Transverse colon (tissue), 4 donors: ENCODE measurements at regions not wholly inside any gene's neighbourhood (a gene's known extent, or its start where the extent isn't known, plus 50 kb on each side); places are given as distances from the start of the nearest gene placed in this dataset.

Experiments used
- DNase-seq: peaks from one replicate; pipeline ENCODE4 v3.0.0-alpha.2; 2019
- H3K27ac ChIP-seq, 4 donors: fragments of 200-600 bp; sonication (generic); 2 replicates each; pipeline ENCODE4 v1.5.1; 2016 to 2018; ENCODE audit warnings: inconsistent platforms in 4 of 4
- H3K27me3 ChIP-seq: fragments of 200-600 bp; sonication (generic); 2 replicates; pipeline ENCODE4 v1.5.1; 2017; ENCODE audit warnings: inconsistent platforms
- H3K36me3 ChIP-seq, 4 donors: fragments of 200-600 bp; sonication (generic); 2 replicates each; pipeline ENCODE4 v1.5.1; 2017 to 2019; ENCODE audit warnings: inconsistent platforms in 4 of 4
- H3K4me1 ChIP-seq, 4 donors: fragments of 200-600 bp; sonication (generic); 2 replicates each; pipeline ENCODE4 v1.5.1; 2017 to 2020; ENCODE audit warnings: inconsistent platforms in 4 of 4
- H3K4me3 ChIP-seq, 4 donors: fragments of 200-600 bp; sonication (generic); 1 replicate in 1 of 4; 2 replicates in 3 of 4; pipeline versions ENCODE4 v1.5.1 to v1.6.1; 2017 to 2019; ENCODE audit warnings: inconsistent platforms in 4 of 4
- H3K9me3 ChIP-seq, 2 donors: fragments of 200-600 bp; sonication (generic); 2 replicates each; pipeline ENCODE4 v1.5.1; 2017 to 2019; ENCODE audit warnings: inconsistent platforms in 2 of 2
- CTCF ChIP-seq, 5 experiments: fragments of 200-600 bp in 3 of 5; fragments of 450-650 bp in 2 of 5; sonication (generic) in 3 of 5; IDR thresholded peaks; 1 replicate in 2 of 5; 2 replicates in 3 of 5; pipeline ENCODE4 v1.5.1; 2016 to 2017; ENCODE audit warnings: antibody characterized with exemption in 5 of 5, inconsistent platforms in 3 of 5, mild to moderate bottlenecking in 2 of 5, moderate library complexity in 1 of 5
- EP300 ChIP-seq: sonication (generic); formaldehyde crosslinking; IDR thresholded peaks from one replicate; pipeline ENCODE4 v1.6.1; 2017; ENCODE audit warnings: antibody characterized with exemption, low read depth
- POLR2A ChIP-seq: fragments of 450-650 bp; IDR thresholded peaks from one replicate; pipeline ENCODE4 v1.6.1; 2016; ENCODE audit warnings: antibody characterized with exemption, mild to moderate bottlenecking, moderate library complexity
- POLR2AphosphoS5 ChIP-seq, 3 donors: sonication (generic); formaldehyde crosslinking; IDR thresholded peaks; one replicate each; pipeline ENCODE4 v1.6.1; 2016; ENCODE audit warnings: antibody characterized with exemption in 3 of 3
- WGBS, 2 donors: methylation state at CpG; one replicate each; pipeline ENCODE4 v1.1.5; 2018; ENCODE audit warnings: low coverage in 1 of 2; 5-methylcytosine and 5-hydroxymethylcytosine counted together
- in situ Hi-C, 4 donors: fragments of 200-750 bp; cut with MboI; loops; one replicate each; pipeline versions ENCODE4 v1.15.0 to v1.15.1; 2017; ENCODE audit warnings: low sequenced_read_pairs in 3 of 4, low pct_ligation_motif_present in 1 of 4, low pct_unique_long_range_greater_than_20kb in 1 of 4
- intact Hi-C: fragments of 100-400 bp; cut with DNase I; formaldehyde crosslinking; loops from one replicate; pipeline ENCODE4 v1.15.1; 2023; ENCODE audit warnings: low total_unique reads

DNA sequence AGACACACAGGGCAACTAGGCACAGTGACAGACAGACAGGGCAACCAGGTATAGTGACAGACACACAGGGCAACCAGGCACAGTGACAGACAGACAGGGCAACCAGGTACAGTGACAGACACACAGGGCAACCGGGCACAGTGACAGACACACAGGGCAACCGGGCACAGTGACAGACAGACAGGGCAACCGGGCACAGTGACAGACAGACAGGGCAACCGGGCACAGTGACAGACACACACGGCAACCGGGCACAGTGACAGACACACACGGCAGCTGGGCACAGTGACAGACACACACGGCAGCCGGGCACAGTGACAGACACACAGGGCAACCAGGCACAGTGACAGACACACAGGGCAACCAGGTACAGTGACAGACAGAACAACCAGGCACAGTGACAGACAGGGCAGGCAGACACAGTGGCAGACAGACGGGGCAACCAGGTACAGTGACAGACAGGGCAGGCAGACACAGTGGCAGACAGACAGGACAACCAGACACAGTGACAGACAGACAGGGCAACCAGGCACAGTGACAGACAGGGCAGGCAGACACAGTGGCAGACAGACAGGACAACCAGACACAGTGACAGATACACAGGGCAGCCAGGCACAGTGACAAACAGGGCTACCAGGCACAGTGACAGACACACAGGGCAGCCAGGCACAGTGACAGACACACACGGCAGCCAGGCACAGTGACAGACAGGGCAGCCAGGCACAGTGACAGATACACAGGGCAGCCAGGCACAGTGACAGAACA is 64.7 kb upstream of the RAB6C start:
- H3K27ac ChIP-seq = no peak overlapping the region
- in situ Hi-C loops (no loop called here), intact Hi-C loops (no loop called here)
- H3K4me1 ChIP-seq = no peaks in the 10 kb centered on the region
- H3K27me3 ChIP-seq = no peaks in the 10 kb centered on the region
- H3K9me3 ChIP-seq = peaks cover 0 to 11% of the 10 kb centered on the region in 2 donors
- no peak overlapping the region for H3K4me3 ChIP-seq
- H3K36me3 ChIP-seq = no peaks in the 10 kb centered on the region
- TF ChIP-seq POLR2AphosphoS5 (IDR thresholded peaks at IDR 0.05) (no peak), CTCF (IDR thresholded peaks at IDR 0.05) (no peak), EP300 (no peak), POLR2A (no peak)
- WGBS, 2 donors = 59 to 65% methylated on average over 5 to 11 of the region's 11 CpGs
- no peak for DNase-seq

DNA sequence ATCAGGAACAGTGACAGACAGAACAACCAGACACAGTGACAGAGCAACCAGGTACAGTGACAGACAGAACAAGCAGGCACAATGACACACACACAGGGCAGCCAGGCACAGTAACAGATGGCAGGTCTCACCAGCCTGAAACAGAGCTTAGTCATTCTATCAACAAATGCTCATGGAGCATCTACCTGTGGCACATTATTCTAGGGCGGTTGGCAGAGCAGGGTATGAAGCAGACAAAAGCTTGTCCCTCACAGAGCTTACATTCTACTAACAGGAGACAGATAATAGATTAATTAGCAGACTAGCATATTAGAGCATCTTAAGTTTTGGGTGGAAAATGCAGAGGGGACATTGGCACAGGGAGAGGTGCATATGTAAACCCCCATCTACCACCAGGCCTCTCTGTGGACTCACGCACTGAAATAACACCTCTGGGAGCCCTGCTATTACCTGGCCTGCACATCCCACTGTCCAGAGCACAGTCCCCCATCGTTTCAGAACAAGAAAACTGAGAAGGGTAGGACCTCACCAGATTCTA is 64.1 kb upstream of the RAB6C start:
- H3K9me3 ChIP-seq = peaks cover 0 to 11% of the 10 kb centered on the region in 2 donors
- in situ Hi-C loops (no loop called here), intact Hi-C loops (no loop called here)
- no peak overlapping the region for H3K27ac ChIP-seq
- H3K27me3 ChIP-seq = peaks cover 3% of the 10 kb centered on the region
- DNase-seq = no peak
- 20 to 68% methylated on average over 1 to 3 of the region's 3 CpGs for WGBS, 2 donors
- H3K4me3 ChIP-seq = no peak overlapping the region
- TF ChIP-seq CTCF (IDR thresholded peaks at IDR 0.05) = no peak
- no peak for TF ChIP-seq EP300
- TF ChIP-seq POLR2A = no peak
- TF ChIP-seq POLR2AphosphoS5 (IDR thresholded peaks at IDR 0.05) = no peak
- no peaks in the 10 kb centered on the region for H3K4me1 ChIP-seq
- no peaks in the 10 kb centered on the region for H3K36me3 ChIP-seq

- no peak for DNase-seq
- Histone ChIP-seq H3K4me1 (peaks cover 0 to 6% (median 5%) of the 10 kb centered on the region in 4 donors), H3K36me3 (no peaks in the 10 kb centered on the region), H3K4me3 (no peak overlapping the region), H3K27ac (no peak overlapping the region), H3K9me3 (peaks cover 0 to 11% of the 10 kb centered on the region in 2 donors), H3K27me3 (peaks cover 33% of the 10 kb centered on the region)
- intact Hi-C loops (no loop called here), in situ Hi-C loops (no loop called here)
- TF ChIP-seq EP300 = no peak
- TF ChIP-seq CTCF (IDR thresholded peaks at IDR 0.05) = no peak
- no peak for TF ChIP-seq POLR2AphosphoS5 (IDR thresholded peaks at IDR 0.05)
- no peak for TF ChIP-seq POLR2A
- 89 to 90% methylated on average over 1 of the region's 1 CpG for WGBS, 2 donors
Measured at GRCh38 chr2:129918604-129919003, 60.9 kb upstream of the RAB6C start.

- Histone ChIP-seq H3K4me1 (peaks cover 0 to 7% (median 5%) of the 10 kb centered on the region in 4 donors), H3K9me3 (peaks cover 0 to 10% of the 10 kb centered on the region in 2 donors), H3K27ac (no peak overlapping the region), H3K27me3 (peaks cover 38% of the 10 kb centered on the region), H3K36me3 (no peaks in the 10 kb centered on the region), H3K4me3 (no peak overlapping the region)
- in situ Hi-C loops = no loop called here
- TF ChIP-seq POLR2AphosphoS5 (IDR thresholded peaks at IDR 0.05) = no peak
- TF ChIP-seq POLR2A = no peak
- TF ChIP-seq CTCF (IDR thresholded peaks at IDR 0.05) = no peak
- no peak for TF ChIP-seq EP300
- 27% methylated on average over 17 of the region's 21 CpGs; no CpG with 5 or more reads in 1 of the 2 donors for WGBS, 2 donors
- intact Hi-C loops = no loop called here
- DNase-seq = no peak
Measured at GRCh38 chr2:129922571-129923264, 56.7 kb upstream of the RAB6C start.
